ENCODE measurements at regions not wholly inside any gene's neighbourhood (a gene's known extent, or its start where the extent isn't known, plus 50 kb on each side); places are given as distances from the start of the nearest gene placed in this dataset.

DNA sequence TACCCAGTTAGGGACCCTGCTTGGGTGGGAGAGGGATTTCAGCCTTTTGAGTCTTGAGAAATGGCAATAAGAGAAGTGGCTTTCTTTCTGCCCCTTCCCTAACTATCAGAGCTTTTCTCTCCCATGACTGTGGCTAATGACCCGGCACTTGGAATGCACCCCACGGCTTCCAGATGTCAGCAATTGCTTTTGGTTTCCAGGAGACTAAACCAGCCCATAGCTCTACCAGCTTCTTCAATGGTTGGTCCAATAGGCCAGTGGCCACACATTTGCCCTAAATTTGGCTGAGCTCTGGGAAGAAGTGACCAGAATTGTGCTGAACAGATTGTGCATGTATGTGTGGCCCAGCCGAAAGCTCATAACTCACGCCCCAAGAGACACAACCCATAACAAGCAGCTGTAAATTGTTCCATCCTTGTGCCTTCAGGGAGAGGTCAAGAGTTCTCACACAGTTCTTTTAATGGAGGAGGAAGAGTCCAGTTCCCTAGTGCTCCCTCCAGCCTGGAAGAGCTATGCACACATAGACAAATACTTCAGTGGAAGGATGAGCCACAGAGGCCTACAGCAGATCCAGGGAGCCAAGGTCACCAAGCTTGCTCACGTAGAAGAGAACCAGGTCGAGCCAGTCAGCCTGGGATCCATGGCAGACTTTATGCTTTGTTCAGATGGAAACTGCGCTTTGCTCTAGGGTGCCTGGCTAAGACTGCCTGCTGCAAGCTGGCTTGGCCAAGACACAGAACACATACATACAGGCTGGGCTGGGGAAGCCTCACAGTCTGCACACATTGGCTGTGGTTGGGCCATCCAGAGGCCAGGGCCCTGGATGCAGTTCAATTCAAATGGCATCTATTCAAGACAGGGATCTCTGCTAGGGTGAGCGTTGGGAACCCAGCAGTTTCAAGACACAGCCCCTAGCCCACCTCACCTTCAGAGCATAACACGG lies 131.8 kb upstream of the HABP2 start:
- Histone ChIP-seq H3K9me3 (ENCODE audit: control insufficient read depth in 1 of 2, insufficient read depth in 1 of 2, low read depth in 1 of 2, low read length in 2 of 2) (peaks cover 8 to 13% of the 10 kb centered on the region in 2 experiments; a peak in 2 of 4 replicates), H3K27me3 (ENCODE audit: insufficient read depth, low read length) (peaks cover 9% of the 10 kb centered on the region; the same call in 1 of the 2 replicates), H4K20me1 (ENCODE audit: insufficient read depth) (no peaks in the 10 kb centered on the region), H3K9me2 (ENCODE audit: insufficient read depth) (no peaks in the 10 kb centered on the region), H3K4me3 (replicated peaks in 1 of 2; ENCODE audit: low read depth in 1 of 2, low read length in 2 of 2) (no peak overlapping the region), H3K9ac (ENCODE audit: low read length) (no peak overlapping the region), H3K4me2 (ENCODE audit: low read length) (no peak overlapping the region), H2AFZ (ENCODE audit: low read depth, low read length, poor library complexity, severe bottlenecking) (no peak overlapping the region), H3K4me1 (ENCODE audit: control insufficient read depth in 1 of 2, insufficient read depth in 2 of 2, low read length in 2 of 2) (no peaks in the 10 kb centered on the region; a peak in 1 of 4 replicates), H3K36me3 (ENCODE audit: control insufficient read depth in 1 of 2, insufficient read depth in 2 of 2, low read length in 2 of 2) (no peaks in the 10 kb centered on the region), H3K27ac (ENCODE audit: low read depth, low read length) (no peak overlapping the region), H3K79me2 (ENCODE audit: insufficient read depth, low read length) (no peaks in the 10 kb centered on the region)
- DNase-seq (ENCODE audit: low read depth, low spot score) (no peak), ATAC-seq (no peak)
- ChIA-PET RAD21 (ENCODE audit: low non-redundant PET in 1 of 2, low total read pairs in 2 of 2, uncharacterized antibody in 2 of 2, unreplicated experiment in 2 of 2) (no interaction called here), CTCF (no interaction called here), POLR2A (no interaction called here)
- intact Hi-C loops (cut with micrococcal nuclease), result no loop called here
- no TSS peak for BruUV-seq (replicated peaks)
- TF ChIP-seq, protein P1, sequence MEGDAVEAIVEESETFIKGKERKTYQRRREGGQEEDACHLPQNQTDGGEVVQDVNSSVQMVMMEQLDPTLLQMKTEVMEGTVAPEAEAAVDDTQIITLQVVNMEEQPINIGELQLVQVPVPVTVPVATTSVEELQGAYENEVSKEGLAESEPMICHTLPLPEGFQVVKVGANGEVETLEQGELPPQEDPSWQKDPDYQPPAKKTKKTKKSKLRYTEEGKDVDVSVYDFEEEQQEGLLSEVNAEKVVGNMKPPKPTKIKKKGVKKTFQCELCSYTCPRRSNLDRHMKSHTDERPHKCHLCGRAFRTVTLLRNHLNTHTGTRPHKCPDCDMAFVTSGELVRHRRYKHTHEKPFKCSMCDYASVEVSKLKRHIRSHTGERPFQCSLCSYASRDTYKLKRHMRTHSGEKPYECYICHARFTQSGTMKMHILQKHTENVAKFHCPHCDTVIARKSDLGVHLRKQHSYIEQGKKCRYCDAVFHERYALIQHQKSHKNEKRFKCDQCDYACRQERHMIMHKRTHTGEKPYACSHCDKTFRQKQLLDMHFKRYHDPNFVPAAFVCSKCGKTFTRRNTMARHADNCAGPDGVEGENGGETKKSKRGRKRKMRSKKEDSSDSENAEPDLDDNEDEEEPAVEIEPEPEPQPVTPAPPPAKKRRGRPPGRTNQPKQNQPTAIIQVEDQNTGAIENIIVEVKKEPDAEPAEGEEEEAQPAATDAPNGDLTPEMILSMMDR (IDR thresholded peaks at IDR 0.05 in 2 of 3, conservative IDR thresholded peaks at IDR 0.05 in 1 of 3; ENCODE audit: borderline replicate concordance in 1 of 3, insufficient read depth in 1 of 3, low read depth in 2 of 3, low read length in 2 of 3), result no peak
- TF ChIP-seq EZH2phosphoT487 (IDR thresholded peaks at IDR 0.05; ENCODE audit: borderline replicate concordance), result no peak
- TF ChIP-seq, protein P2, sequence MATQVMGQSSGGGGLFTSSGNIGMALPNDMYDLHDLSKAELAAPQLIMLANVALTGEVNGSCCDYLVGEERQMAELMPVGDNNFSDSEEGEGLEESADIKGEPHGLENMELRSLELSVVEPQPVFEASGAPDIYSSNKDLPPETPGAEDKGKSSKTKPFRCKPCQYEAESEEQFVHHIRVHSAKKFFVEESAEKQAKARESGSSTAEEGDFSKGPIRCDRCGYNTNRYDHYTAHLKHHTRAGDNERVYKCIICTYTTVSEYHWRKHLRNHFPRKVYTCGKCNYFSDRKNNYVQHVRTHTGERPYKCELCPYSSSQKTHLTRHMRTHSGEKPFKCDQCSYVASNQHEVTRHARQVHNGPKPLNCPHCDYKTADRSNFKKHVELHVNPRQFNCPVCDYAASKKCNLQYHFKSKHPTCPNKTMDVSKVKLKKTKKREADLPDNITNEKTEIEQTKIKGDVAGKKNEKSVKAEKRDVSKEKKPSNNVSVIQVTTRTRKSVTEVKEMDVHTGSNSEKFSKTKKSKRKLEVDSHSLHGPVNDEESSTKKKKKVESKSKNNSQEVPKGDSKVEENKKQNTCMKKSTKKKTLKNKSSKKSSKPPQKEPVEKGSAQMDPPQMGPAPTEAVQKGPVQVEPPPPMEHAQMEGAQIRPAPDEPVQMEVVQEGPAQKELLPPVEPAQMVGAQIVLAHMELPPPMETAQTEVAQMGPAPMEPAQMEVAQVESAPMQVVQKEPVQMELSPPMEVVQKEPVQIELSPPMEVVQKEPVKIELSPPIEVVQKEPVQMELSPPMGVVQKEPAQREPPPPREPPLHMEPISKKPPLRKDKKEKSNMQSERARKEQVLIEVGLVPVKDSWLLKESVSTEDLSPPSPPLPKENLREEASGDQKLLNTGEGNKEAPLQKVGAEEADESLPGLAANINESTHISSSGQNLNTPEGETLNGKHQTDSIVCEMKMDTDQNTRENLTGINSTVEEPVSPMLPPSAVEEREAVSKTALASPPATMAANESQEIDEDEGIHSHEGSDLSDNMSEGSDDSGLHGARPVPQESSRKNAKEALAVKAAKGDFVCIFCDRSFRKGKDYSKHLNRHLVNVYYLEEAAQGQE (IDR thresholded peaks at IDR 0.05; ENCODE audit: low read depth), result no peak
